GM12878 (cell line): ENCODE measurements at regions not wholly inside any gene's neighbourhood (a gene's known extent, or its start where the extent isn't known, plus 50 kb on each side); places are given as distances from the start of the nearest gene placed in this dataset.

Source experiments
- DPF2 ChIP-seq: fragments of 450-650 bp; IDR thresholded peaks from 2 replicates; pipeline ENCODE4 v1.6.1; 2017; ENCODE audit warnings: mild to moderate bottlenecking
- FOXM1 ChIP-seq: IDR thresholded peaks from 2 replicates; pipeline ENCODE4 v1.6.1; 2012; ENCODE audit warnings: low read depth, mild to moderate bottlenecking, inconsistent platforms, low read length, moderate library complexity
- HCFC1 ChIP-seq: fragments of 150-350 bp; IDR thresholded peaks from 2 replicates; pipeline ENCODE4 v1.6.1; 2014; ENCODE audit warnings: low read length
- RAD21 ChIP-seq: IDR thresholded peaks from 2 replicates; pipeline ENCODE4 v1.6.1; 2011; ENCODE audit warnings: mild to moderate bottlenecking, low read depth, low read length, moderate library complexity; ENCODE audit not compliant: insufficient read depth

GRCh38 chr11:91470656-91471055, 754.0 kb upstream of the FAT3 start:
- no peak for TF ChIP-seq DPF2
- TF ChIP-seq RAD21 = no peak
- TF ChIP-seq FOXM1 = no peak
- no peak for TF ChIP-seq HCFC1
